ENCODE measurements at regions not wholly inside any gene's neighbourhood (a gene's known extent, or its start where the extent isn't known, plus 50 kb on each side); places are given as distances from the start of the nearest gene placed in this dataset.
A peak's percentile ranks its signal among the peaks of the same experiment; 100 is the strongest.

GRCh38 chr4:85358831-85359230 lies 116.1 kb upstream of the ARHGAP24 start:
- H3K4me3 ChIP-seq = no peak overlapping the region
- TF ChIP-seq POLR2AphosphoS5 (IDR thresholded peaks at IDR 0.05) = no peak
- TF ChIP-seq POLR2A (IDR thresholded peaks at IDR 0.05) = no peak
- TF ChIP-seq, protein P1, sequence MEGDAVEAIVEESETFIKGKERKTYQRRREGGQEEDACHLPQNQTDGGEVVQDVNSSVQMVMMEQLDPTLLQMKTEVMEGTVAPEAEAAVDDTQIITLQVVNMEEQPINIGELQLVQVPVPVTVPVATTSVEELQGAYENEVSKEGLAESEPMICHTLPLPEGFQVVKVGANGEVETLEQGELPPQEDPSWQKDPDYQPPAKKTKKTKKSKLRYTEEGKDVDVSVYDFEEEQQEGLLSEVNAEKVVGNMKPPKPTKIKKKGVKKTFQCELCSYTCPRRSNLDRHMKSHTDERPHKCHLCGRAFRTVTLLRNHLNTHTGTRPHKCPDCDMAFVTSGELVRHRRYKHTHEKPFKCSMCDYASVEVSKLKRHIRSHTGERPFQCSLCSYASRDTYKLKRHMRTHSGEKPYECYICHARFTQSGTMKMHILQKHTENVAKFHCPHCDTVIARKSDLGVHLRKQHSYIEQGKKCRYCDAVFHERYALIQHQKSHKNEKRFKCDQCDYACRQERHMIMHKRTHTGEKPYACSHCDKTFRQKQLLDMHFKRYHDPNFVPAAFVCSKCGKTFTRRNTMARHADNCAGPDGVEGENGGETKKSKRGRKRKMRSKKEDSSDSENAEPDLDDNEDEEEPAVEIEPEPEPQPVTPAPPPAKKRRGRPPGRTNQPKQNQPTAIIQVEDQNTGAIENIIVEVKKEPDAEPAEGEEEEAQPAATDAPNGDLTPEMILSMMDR (IDR thresholded peaks at IDR 0.05 in 8 of 11, conservative IDR thresholded peaks at IDR 0.05 in 3 of 11) = no peak
- intact Hi-C loops (cut with DNase I; ENCODE audit: low total_unique reads) = no loop called here
- H3K27me3 ChIP-seq (replicated peaks in 1 of 7) = no peaks in the 10 kb centered on the region
- DNase-seq = no peak
- no peaks in the 10 kb centered on the region for H3K4me1 ChIP-seq
- peaks cover 0 to 12% (median 2%) of the 10 kb centered on the region in 8 donors for H3K9me3 ChIP-seq
- no peaks in the 10 kb centered on the region for H3K36me3 ChIP-seq
- H3K27ac ChIP-seq = no peak overlapping the region

DNA sequence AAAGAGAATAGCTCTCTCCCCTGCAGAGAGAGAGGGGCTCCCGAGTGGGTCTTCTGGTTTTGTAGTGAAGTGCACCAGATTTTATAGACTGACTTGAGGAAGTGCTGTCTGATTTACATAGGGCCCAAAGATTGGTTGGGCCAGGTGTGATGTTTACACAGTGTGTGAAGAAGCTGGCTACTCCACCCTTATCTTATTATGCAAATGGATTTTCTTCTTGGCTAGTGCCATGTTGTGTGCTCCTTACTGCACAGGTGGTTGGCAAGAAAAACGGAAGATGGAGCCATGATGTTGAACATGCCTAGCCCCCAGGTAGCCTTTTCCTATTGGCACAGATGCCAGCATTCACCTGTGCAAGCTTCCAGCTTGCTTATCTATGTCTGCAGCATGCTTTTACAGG lies 112.4 kb upstream of the ARHGAP24 start:
- H3K36me3 ChIP-seq = no peaks in the 10 kb centered on the region
- intact Hi-C loops (cut with DNase I; ENCODE audit: low total_unique reads) = loop anchor here (10.0 kb wide), 1 partner anchor 208 kb away; no protein-coding TSS in a partner anchor
- WGBS, 5 donors = 73 to 93% (median 88%) methylated on average over 2 of the region's 2 CpGs
- H3K4me1 ChIP-seq = no peaks in the 10 kb centered on the region
- no peak for TF ChIP-seq POLR2A (IDR thresholded peaks at IDR 0.05)
- no peak for TF ChIP-seq POLR2AphosphoS5 (IDR thresholded peaks at IDR 0.05)
- TF ChIP-seq, protein P1 (IDR thresholded peaks at IDR 0.05 in 8 of 11, conservative IDR thresholded peaks at IDR 0.05 in 3 of 11) = no peak
- H3K4me3 ChIP-seq = no peak overlapping the region
- H3K27me3 ChIP-seq (replicated peaks in 1 of 7) = no peaks in the 10 kb centered on the region
- peaks cover 0 to 12% (median 2%) of the 10 kb centered on the region in 8 donors for H3K9me3 ChIP-seq
- no peak for DNase-seq
- H3K27ac ChIP-seq = no peak overlapping the region

DNA sequence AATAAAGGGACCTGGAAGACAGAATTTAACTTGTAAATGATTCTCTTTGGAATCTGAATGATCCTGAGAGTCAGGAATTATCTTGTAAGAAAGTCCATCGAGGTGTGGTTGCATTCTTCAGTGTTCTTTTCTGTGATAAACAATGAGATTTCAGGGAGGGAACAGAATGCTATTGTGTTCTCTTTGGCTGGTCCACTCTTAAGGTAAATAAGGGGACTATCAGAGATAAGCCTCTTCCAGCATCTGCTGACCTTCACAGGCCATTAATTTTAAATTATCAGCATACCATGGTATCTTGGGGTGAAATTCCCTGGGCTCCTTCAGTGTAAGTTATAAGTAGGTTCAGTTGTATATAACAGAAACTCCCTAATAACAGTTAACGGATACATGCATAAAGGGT lies 107.1 kb upstream of the ARHGAP24 start:
- intact Hi-C loops (cut with DNase I; ENCODE audit: low total_unique reads) = loop anchor here (10.0 kb wide), 1 partner anchor 213 kb away; no protein-coding TSS in a partner anchor
- H3K27me3 ChIP-seq (replicated peaks in 1 of 7) = no peaks in the 10 kb centered on the region
- peaks cover 0 to 26% (median 10%) of the 10 kb centered on the region in 6 donors for H3K4me1 ChIP-seq
- no peak for DNase-seq
- H3K9me3 ChIP-seq = no peaks in the 10 kb centered on the region
- no peak for TF ChIP-seq POLR2AphosphoS5 (IDR thresholded peaks at IDR 0.05)
- TF ChIP-seq, protein P1 (IDR thresholded peaks at IDR 0.05 in 8 of 11, conservative IDR thresholded peaks at IDR 0.05 in 3 of 11) = no peak
- TF ChIP-seq POLR2A (IDR thresholded peaks at IDR 0.05) = no peak
- no peak overlapping the region for H3K4me3 ChIP-seq
- no peaks in the 10 kb centered on the region for H3K36me3 ChIP-seq
- WGBS, 5 donors = 58 to 71% (median 68%) methylated on average over 2 of the region's 2 CpGs
- H3K27ac ChIP-seq = peak overlapping the region in 2 of 8 donors; percentile 39 to 59

DNA sequence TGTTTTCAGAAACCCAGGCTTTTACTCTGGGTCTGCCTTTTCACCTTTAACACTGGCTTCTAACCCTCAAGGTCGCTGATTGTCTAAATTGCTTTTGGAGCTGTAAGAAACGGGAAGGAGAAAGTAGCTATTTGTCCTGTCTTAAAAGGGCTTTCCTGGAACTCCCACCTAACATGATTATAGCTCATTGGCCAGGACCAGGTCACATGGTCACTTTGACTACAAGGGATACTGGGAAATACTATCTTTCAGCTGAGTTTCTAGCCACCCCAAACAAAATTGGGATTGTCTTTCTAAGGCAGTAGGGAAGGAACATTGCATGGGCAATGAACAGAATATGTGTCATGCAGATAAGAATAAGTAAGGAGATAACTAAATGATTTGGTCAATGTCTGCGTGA lies 106.7 kb upstream of the ARHGAP24 start:
- DNase-seq = no peak
- H3K4me1 ChIP-seq = peaks cover 0 to 26% (median 10%) of the 10 kb centered on the region in 6 donors
- intact Hi-C loops (cut with DNase I; ENCODE audit: low total_unique reads) = loop anchor here (10.0 kb wide), 1 partner anchor 213 kb away; no protein-coding TSS in a partner anchor
- no peak overlapping the region for H3K4me3 ChIP-seq
- no peaks in the 10 kb centered on the region for H3K9me3 ChIP-seq
- TF ChIP-seq, protein P1 (IDR thresholded peaks at IDR 0.05 in 8 of 11, conservative IDR thresholded peaks at IDR 0.05 in 3 of 11) = no peak
- TF ChIP-seq POLR2AphosphoS5 (IDR thresholded peaks at IDR 0.05) (no peak), POLR2A (IDR thresholded peaks at IDR 0.05) (no peak)
- no peaks in the 10 kb centered on the region for H3K27me3 ChIP-seq (replicated peaks in 1 of 7)
- peak overlapping the region in 4 of 8 donors; percentile 24 to 59 (median 46) for H3K27ac ChIP-seq
- H3K36me3 ChIP-seq = no peaks in the 10 kb centered on the region
- 69 to 85% (median 79%) methylated on average over 3 of the region's 3 CpGs for WGBS, 5 donors
